ENCODE measurements at regions not wholly inside any gene's neighbourhood (a gene's known extent, or its start where the extent isn't known, plus 50 kb on each side); places are given as distances from the start of the nearest gene placed in this dataset.
"Not testable (repeated sequence)": the region's sequence is repeated elsewhere in the genome, so short reads cannot be mapped to it uniquely, and the experiment has no call there.

GRCh38 chr4:116118221-116118620 is 967.2 kb downstream of the TRAM1L1 start:
- intact Hi-C loops (cut with micrococcal nuclease; ENCODE audit: unreplicated experiment) = no loop called here
- BruUV-seq (replicated peaks) = no TSS peak
- CTCF ChIA-PET = no interaction called here
- no peaks in the 10 kb centered on the region for H3K9me3 Mint-ChIP-seq (ENCODE audit: low read depth, unreplicated experiment)
- no peaks in the 10 kb centered on the region for H3K36me3 Mint-ChIP-seq (ENCODE audit: insufficient read depth, unreplicated experiment)
- peaks cover 9% of the 10 kb centered on the region for H3K4me1 Mint-ChIP-seq (ENCODE audit: low read depth, unreplicated experiment)
- TF ChIP-seq, protein P1, sequence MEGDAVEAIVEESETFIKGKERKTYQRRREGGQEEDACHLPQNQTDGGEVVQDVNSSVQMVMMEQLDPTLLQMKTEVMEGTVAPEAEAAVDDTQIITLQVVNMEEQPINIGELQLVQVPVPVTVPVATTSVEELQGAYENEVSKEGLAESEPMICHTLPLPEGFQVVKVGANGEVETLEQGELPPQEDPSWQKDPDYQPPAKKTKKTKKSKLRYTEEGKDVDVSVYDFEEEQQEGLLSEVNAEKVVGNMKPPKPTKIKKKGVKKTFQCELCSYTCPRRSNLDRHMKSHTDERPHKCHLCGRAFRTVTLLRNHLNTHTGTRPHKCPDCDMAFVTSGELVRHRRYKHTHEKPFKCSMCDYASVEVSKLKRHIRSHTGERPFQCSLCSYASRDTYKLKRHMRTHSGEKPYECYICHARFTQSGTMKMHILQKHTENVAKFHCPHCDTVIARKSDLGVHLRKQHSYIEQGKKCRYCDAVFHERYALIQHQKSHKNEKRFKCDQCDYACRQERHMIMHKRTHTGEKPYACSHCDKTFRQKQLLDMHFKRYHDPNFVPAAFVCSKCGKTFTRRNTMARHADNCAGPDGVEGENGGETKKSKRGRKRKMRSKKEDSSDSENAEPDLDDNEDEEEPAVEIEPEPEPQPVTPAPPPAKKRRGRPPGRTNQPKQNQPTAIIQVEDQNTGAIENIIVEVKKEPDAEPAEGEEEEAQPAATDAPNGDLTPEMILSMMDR (IDR thresholded peaks at IDR 0.05; ENCODE audit: unreplicated experiment) = no peak
- H3K27me3 Mint-ChIP-seq (ENCODE audit: unreplicated experiment) = no peaks in the 10 kb centered on the region
- H3K4me3 Mint-ChIP-seq (ENCODE audit: low read depth, unreplicated experiment) = no peak overlapping the region
- no peak for DNase-seq
- H3K27ac Mint-ChIP-seq (ENCODE audit: unreplicated experiment) = no peak overlapping the region

DNA sequence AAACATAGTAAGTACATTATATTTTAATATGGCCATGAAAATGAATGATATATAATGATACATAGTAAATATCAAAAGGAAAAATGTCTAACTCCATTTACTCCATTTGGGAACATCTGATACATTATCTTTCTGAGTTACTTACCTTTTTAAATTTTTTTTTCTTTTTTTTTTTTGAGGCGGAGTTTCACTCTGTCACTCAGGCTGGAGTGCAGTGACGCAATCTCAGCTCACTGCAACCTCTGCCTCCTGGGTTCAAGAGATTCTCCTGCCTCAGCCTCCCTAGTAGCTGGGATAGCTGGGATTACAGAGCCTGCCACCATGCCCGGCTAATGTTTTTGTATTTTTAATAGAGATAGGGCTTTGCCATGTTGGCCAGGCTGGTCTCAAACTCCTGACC is 972.5 kb downstream of the TRAM1L1 start:
- BruUV-seq (replicated peaks); CTCF ChIA-PET; H3K4me1 Mint-ChIP-seq (ENCODE audit: low read depth, unreplicated experiment): not testable (repeated sequence)

DNA sequence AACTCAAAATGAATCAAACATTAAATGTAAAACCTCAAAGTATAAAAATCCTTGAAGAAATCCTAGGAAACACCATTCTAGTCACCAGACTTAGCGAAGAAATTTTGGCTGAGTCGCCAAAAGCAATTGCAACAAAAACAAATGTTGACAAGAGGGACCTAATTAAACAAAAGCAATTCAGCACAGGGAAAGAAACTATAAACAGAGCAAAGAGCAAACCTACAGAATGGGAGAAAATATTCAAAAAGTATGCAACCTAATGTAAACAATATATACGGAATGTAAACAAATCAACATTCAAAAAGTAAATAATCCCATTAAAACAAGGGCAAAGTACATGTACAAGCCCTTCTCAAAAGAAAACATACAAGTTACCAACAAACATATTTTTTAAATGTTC is 974.7 kb downstream of the TRAM1L1 start:
- Mint-ChIP-seq H3K4me1 (ENCODE audit: low read depth, unreplicated experiment) (no peaks in the 10 kb centered on the region), H3K36me3 (ENCODE audit: insufficient read depth, unreplicated experiment) (no peaks in the 10 kb centered on the region), H3K27ac (ENCODE audit: unreplicated experiment) (no peak overlapping the region), H3K4me3 (ENCODE audit: low read depth, unreplicated experiment) (no peak overlapping the region), H3K27me3 (ENCODE audit: unreplicated experiment) (no peaks in the 10 kb centered on the region), H3K9me3 (ENCODE audit: low read depth, unreplicated experiment) (no peaks in the 10 kb centered on the region)
- DNase-seq = no peak
- CTCF ChIA-PET = no interaction called here
- intact Hi-C loops (cut with micrococcal nuclease; ENCODE audit: unreplicated experiment) = no loop called here
- TF ChIP-seq, protein P1 (IDR thresholded peaks at IDR 0.05; ENCODE audit: unreplicated experiment) = no peak
- BruUV-seq (replicated peaks) = no TSS peak

More for the DNA sequence above, 972.5 kb downstream of the TRAM1L1 start:
- H3K36me3 Mint-ChIP-seq (ENCODE audit: insufficient read depth, unreplicated experiment); H3K27me3 Mint-ChIP-seq (ENCODE audit: unreplicated experiment); DNase-seq; intact Hi-C loops (cut with micrococcal nuclease; ENCODE audit: unreplicated experiment); H3K27ac Mint-ChIP-seq (ENCODE audit: unreplicated experiment); H3K9me3 Mint-ChIP-seq (ENCODE audit: low read depth, unreplicated experiment); H3K4me3 Mint-ChIP-seq (ENCODE audit: low read depth, unreplicated experiment): not testable (repeated sequence)

DNA sequence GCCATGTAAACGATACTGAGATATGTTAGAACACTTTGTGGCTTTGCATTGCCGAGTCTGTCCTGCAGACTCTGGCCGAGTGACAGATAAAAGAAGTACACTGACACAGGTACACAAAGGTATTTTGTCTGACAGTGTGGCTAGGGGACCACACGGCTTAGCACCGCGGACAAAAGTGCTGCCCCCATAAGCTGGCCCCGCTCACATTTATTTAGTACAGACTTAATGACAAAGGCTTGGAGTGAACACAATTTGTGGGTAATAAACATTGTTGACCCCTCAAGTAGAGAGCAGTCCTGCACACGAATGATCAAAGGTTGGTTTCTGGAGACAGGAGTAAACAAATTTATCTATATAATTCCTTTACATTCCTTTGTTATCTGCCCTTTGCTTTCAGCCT is 976.8 kb downstream of the TRAM1L1 start:
- no peaks in the 10 kb centered on the region for H3K9me3 Mint-ChIP-seq (ENCODE audit: low read depth, unreplicated experiment)
- CTCF ChIA-PET = no interaction called here
- H3K4me3 Mint-ChIP-seq (ENCODE audit: low read depth, unreplicated experiment) = no peak overlapping the region
- H3K27ac Mint-ChIP-seq (ENCODE audit: unreplicated experiment) = no peak overlapping the region
- no peaks in the 10 kb centered on the region for H3K36me3 Mint-ChIP-seq (ENCODE audit: insufficient read depth, unreplicated experiment)
- no peak for DNase-seq
- no TSS peak for BruUV-seq (replicated peaks)
- intact Hi-C loops (cut with micrococcal nuclease; ENCODE audit: unreplicated experiment) = no loop called here
- TF ChIP-seq, protein P1 (IDR thresholded peaks at IDR 0.05; ENCODE audit: unreplicated experiment) = no peak
- no peaks in the 10 kb centered on the region for H3K27me3 Mint-ChIP-seq (ENCODE audit: unreplicated experiment)
- H3K4me1 Mint-ChIP-seq (ENCODE audit: low read depth, unreplicated experiment) = no peaks in the 10 kb centered on the region

- CTCF ChIA-PET = no interaction called here
- no peaks in the 10 kb centered on the region for H3K27me3 Mint-ChIP-seq (ENCODE audit: unreplicated experiment)
- TF ChIP-seq, protein P1 (IDR thresholded peaks at IDR 0.05; ENCODE audit: unreplicated experiment) = no peak
- no peak overlapping the region for H3K27ac Mint-ChIP-seq (ENCODE audit: unreplicated experiment)
- peaks cover 6% of the 10 kb centered on the region for H3K9me3 Mint-ChIP-seq (ENCODE audit: low read depth, unreplicated experiment)
- no peaks in the 10 kb centered on the region for H3K4me1 Mint-ChIP-seq (ENCODE audit: low read depth, unreplicated experiment)
- no peak for DNase-seq
- H3K4me3 Mint-ChIP-seq (ENCODE audit: low read depth, unreplicated experiment) = no peak overlapping the region
- H3K36me3 Mint-ChIP-seq (ENCODE audit: insufficient read depth, unreplicated experiment) = no peaks in the 10 kb centered on the region
- intact Hi-C loops (cut with micrococcal nuclease; ENCODE audit: unreplicated experiment) = no loop called here
- BruUV-seq (replicated peaks) = no TSS peak
Observed at GRCh38 chr4:116101321-116101720, 984.1 kb downstream of the TRAM1L1 start.
